Thoracic aorta (tissue), 2 donors: ENCODE measurements at regions not wholly inside any gene's neighbourhood (a gene's known extent, or its start where the extent isn't known, plus 50 kb on each side); places are given as distances from the start of the nearest gene placed in this dataset.
A peak's percentile ranks its signal among the peaks of the same experiment; 100 is the strongest.

Experiments
- ATAC-seq: fragments of 150-250 bp; one replicate; pipeline ENCODE4 v1.8.0; 2017; ENCODE audit warnings: low read depth; ENCODE audit not compliant: insufficient number of reproducible peaks, low FRiP score
- DNase-seq: peaks from one replicate; pipeline ENCODE4 v3.0.0-alpha.2; 2020; ENCODE audit warnings: low spot score
- H3K27ac ChIP-seq, 2 donors: fragments of 200-600 bp; sonication (generic); 1 replicate in 1 of 2; 2 replicates in 1 of 2; pipeline ENCODE4 v1.5.1; 2016; ENCODE audit warnings: mild to moderate bottlenecking in 2 of 2, moderate library complexity in 2 of 2
- H3K27me3 ChIP-seq: fragments of 200-600 bp; sonication (generic); replicated peaks from 2 replicates; pipeline ENCODE4 v1.6.0; 2016; ENCODE audit warnings: mild to moderate bottlenecking; ENCODE audit not compliant: insufficient read depth
- H3K36me3 ChIP-seq: fragments of 200-600 bp; sonication (generic); one replicate; pipeline ENCODE4 v1.5.1; 2016
- H3K4me1 ChIP-seq, 2 donors: fragments of 200-600 bp; sonication (generic); 1 replicate in 1 of 2; 2 replicates in 1 of 2; pipeline versions ENCODE4 v1.5.1 to v1.6.0; 2016; ENCODE audit warnings: low read depth in 2 of 2, mild to moderate bottlenecking in 1 of 2; ENCODE audit not compliant: control insufficient read depth in 1 of 2
- H3K4me3 ChIP-seq: fragments of 200-600 bp; sonication (generic); 2 replicates; pipeline ENCODE4 v1.5.1; 2016; ENCODE audit warnings: mild to moderate bottlenecking
- H3K9me3 ChIP-seq: fragments of 200-600 bp; sonication (generic); 2 replicates; pipeline ENCODE4 v1.5.1; 2016
- CTCF ChIP-seq: fragments of 200-600 bp; sonication (generic); IDR thresholded peaks from one replicate; pipeline ENCODE4 v1.5.1; 2019; ENCODE audit warnings: antibody characterized with exemption

GRCh38 chr5:42889311-42889933, 77.7 kb upstream of the SELENOP start:
- Histone ChIP-seq H3K27ac (no peak overlapping the region), H3K4me3 (no peak overlapping the region), H3K27me3 (no peaks in the 10 kb centered on the region), H3K36me3 (no peaks in the 10 kb centered on the region), H3K9me3 (no peaks in the 10 kb centered on the region), H3K4me1 (no peaks in the 10 kb centered on the region)
- DNase-seq, result peak; percentile 24
- TF ChIP-seq CTCF, result peak; percentile 71
- peak; percentile 73 for ATAC-seq

- Histone ChIP-seq H3K27ac (no peak overlapping the region), H3K4me3 (no peak overlapping the region), H3K4me1 (no peaks in the 10 kb centered on the region), H3K36me3 (no peaks in the 10 kb centered on the region), H3K9me3 (no peaks in the 10 kb centered on the region), H3K27me3 (no peaks in the 10 kb centered on the region)
- no peak for ATAC-seq
- DNase-seq, result no peak
- TF ChIP-seq CTCF, result no peak
These were observed 77.1 kb upstream of the SELENOP start for GRCh38 chr5:42888771-42889170.

- Histone ChIP-seq H3K4me1 (no peaks in the 10 kb centered on the region), H3K27ac (no peak overlapping the region), H3K27me3 (no peaks in the 10 kb centered on the region), H3K9me3 (no peaks in the 10 kb centered on the region), H3K36me3 (no peaks in the 10 kb centered on the region), H3K4me3 (no peak overlapping the region)
- no peak for DNase-seq
- TF ChIP-seq CTCF, result no peak
- ATAC-seq, result no peak
These were observed 75.9 kb upstream of the SELENOP start for GRCh38 chr5:42887575-42887974.

- no peak overlapping the region for H3K4me3 ChIP-seq
- TF ChIP-seq CTCF, result no peak
- DNase-seq (no peak), ATAC-seq (no peak)
- no peaks in the 10 kb centered on the region for H3K36me3 ChIP-seq
- H3K4me1 ChIP-seq, result no peaks in the 10 kb centered on the region
- no peak overlapping the region for H3K27ac ChIP-seq
- H3K9me3 ChIP-seq, result no peaks in the 10 kb centered on the region
- H3K27me3 ChIP-seq, result no peaks in the 10 kb centered on the region
These were observed 75.4 kb upstream of the SELENOP start for GRCh38 chr5:42887097-42887496.

- ATAC-seq (no peak), DNase-seq (no peak)
- H3K4me3 ChIP-seq, result no peak overlapping the region
- no peaks in the 10 kb centered on the region for H3K4me1 ChIP-seq
- H3K9me3 ChIP-seq, result no peaks in the 10 kb centered on the region
- no peaks in the 10 kb centered on the region for H3K27me3 ChIP-seq
- no peak for TF ChIP-seq CTCF
- no peak overlapping the region for H3K27ac ChIP-seq
- H3K36me3 ChIP-seq, result no peaks in the 10 kb centered on the region
These were observed 74.9 kb upstream of the SELENOP start for GRCh38 chr5:42886635-42887034.
